HepG2 (cell line): ENCODE measurements at regions not wholly inside any gene's neighbourhood (a gene's known extent, or its start where the extent isn't known, plus 50 kb on each side); places are given as distances from the start of the nearest gene placed in this dataset.

Source experiments
- ATAC-seq: fragments of 200-7000 bp; cut with Tn5 transposase; 3 replicates; pipeline ENCODE4 v1.9.1; 2020; ENCODE audit warnings: mild to moderate bottlenecking, moderate library complexity
- BruUV-seq: library from RNA; stranded (reverse); fragments of 400-500 nt; replicated peaks from 2 replicates; lab custom pipeline; 2021; lab: Mats Ljungman, UMichigan
- CTCF ChIA-PET: fragments of 300-600 bp; formaldehyde crosslinking; extraction: SDS; loops from one replicate; lab custom pipeline; 2021; ENCODE audit warnings: low total read pairs, inconsistent platforms, low intra/inter-chr PET ratio; lab: Yijun Ruan, JAX
- POLR2A ChIA-PET: fragments of 350-600 bp; sonication (Branson Sonifier 250); formaldehyde crosslinking; loops from one replicate; lab custom pipeline; 2020; ENCODE audit warnings: antibody characterized with exemption, inconsistent platforms; lab: Yijun Ruan, JAX
- DNase-seq: peaks from one replicate; pipeline ENCODE4 v3.0.0-alpha.2; 2015; ENCODE audit warnings: low spot score
- FAIRE-seq: peaks from 3 replicates; lab custom pipeline; 2011; peaks lifted over from hg19 to GRCh38; lab: Jason Lieb, UNC
- H2AFZ ChIP-seq: one replicate; pipeline ENCODE4 v1.6.1; 2011; ENCODE audit warnings: low read length, inconsistent platforms
- H3K27ac ChIP-seq: fragments of 300-600 bp; 3 replicates; pipeline ENCODE4 v1.8.0; 2011; ENCODE audit warnings: mixed run types, mild to moderate bottlenecking, mixed read lengths, low read length, inconsistent platforms; ENCODE audit not compliant: insufficient read depth; ENCODE audit errors: extremely low read length
- H3K27me3 ChIP-seq, 2 experiments: fragments of 200-600 bp in 1 of 2; 2 replicates in 1 of 2; 3 replicates in 1 of 2; pipeline versions ENCODE4 v1.6.0 to v1.8.0; 2011; ENCODE audit warnings: low read length in 2 of 2, mild to moderate bottlenecking in 2 of 2, moderate library complexity in 2 of 2, inconsistent platforms in 1 of 2; ENCODE audit not compliant: insufficient read depth in 2 of 2, control insufficient read depth in 1 of 2
- H3K36me3 ChIP-seq, 2 experiments: fragments of 200-600 bp in 1 of 2; replicated peaks in 1 of 2; 2 replicates in 1 of 2; 3 replicates in 1 of 2; pipeline versions ENCODE4 v1.5.1 to v1.8.0; 2011; ENCODE audit warnings: low read length in 2 of 2, inconsistent platforms in 1 of 2; ENCODE audit not compliant: insufficient read depth in 2 of 2, control insufficient read depth in 1 of 2
- H3K4me1 ChIP-seq: 2 replicates; pipeline ENCODE4 v1.5.1; 2012; ENCODE audit warnings: low read length, inconsistent platforms; ENCODE audit not compliant: insufficient read depth
- H3K4me2 ChIP-seq: 2 replicates; pipeline ENCODE4 v1.6.0; 2011; ENCODE audit warnings: low read depth, low read length, inconsistent platforms
- H3K4me3 ChIP-seq, 3 experiments: fragments of 200-600 bp in 1 of 3; sonication (generic), shearing (Covaris generic) in 1 of 3; replicated peaks in 1 of 3; 2 replicates each; pipeline ENCODE4 v1.5.1; 2011 to 2016; ENCODE audit warnings: low read length in 3 of 3, inconsistent platforms in 2 of 3, low read depth in 2 of 3, mild to moderate bottlenecking in 2 of 3, control low read depth in 1 of 3, mixed read lengths in 1 of 3; ENCODE audit not compliant: insufficient read depth in 1 of 3
- H3K79me2 ChIP-seq: one replicate; pipeline ENCODE4 v1.6.1; 2011; ENCODE audit warnings: low read length, inconsistent platforms; ENCODE audit not compliant: insufficient read depth
- H3K9ac ChIP-seq: 2 replicates; pipeline ENCODE4 v1.6.0; 2011; ENCODE audit warnings: mild to moderate bottlenecking, low read depth, low read length, inconsistent platforms; ENCODE audit not compliant: insufficient read depth
- H3K9me3 ChIP-seq: 2 replicates; pipeline ENCODE4 v1.5.1; 2012; ENCODE audit warnings: mild to moderate bottlenecking, low read length
- H4K20me1 ChIP-seq: 2 replicates; pipeline ENCODE4 v1.6.0; 2011; ENCODE audit warnings: inconsistent platforms, mild to moderate bottlenecking, low read length, moderate library complexity; ENCODE audit not compliant: insufficient read depth
- ESRRA ChIP-seq: sonication (generic); formaldehyde crosslinking; IDR thresholded peaks from 2 replicates; pipeline ENCODE4 v1.5.1; 2020; ENCODE audit warnings: mild to moderate bottlenecking, low read depth, missing genetic modification reagents
- HIC2 ChIP-seq: sonication (generic); formaldehyde crosslinking; IDR thresholded peaks from 2 replicates; pipeline ENCODE4 v1.9.0; 2022; ENCODE audit warnings: low read depth, missing genetic modification reagents
- IRX3 ChIP-seq: sonication (generic); formaldehyde crosslinking; IDR thresholded peaks from 2 replicates; pipeline ENCODE4 v1.8.1; 2023; ENCODE audit warnings: mild to moderate bottlenecking, low read depth, missing genetic modification reagents, borderline replicate concordance
- JARID2 ChIP-seq: sonication (generic); formaldehyde crosslinking; IDR thresholded peaks from 2 replicates; pipeline ENCODE4 v1.8.1; 2023; ENCODE audit warnings: missing genetic modification reagents, inconsistent platforms; ENCODE audit not compliant: insufficient replicate concordance
- KMT2A ChIP-seq: sonication (generic); formaldehyde crosslinking; IDR thresholded peaks from 2 replicates; pipeline ENCODE4 v1.4.0; 2020; ENCODE audit warnings: missing genetic modification reagents
- MTF1 ChIP-seq: sonication (generic); formaldehyde crosslinking; IDR thresholded peaks from 2 replicates; pipeline ENCODE4 v1.5.0; 2020; ENCODE audit warnings: missing genetic modification reagents
- NR2F1 ChIP-seq, 2 experiments: fragments of 450-650 bp in 1 of 2; formaldehyde crosslinking in 1 of 2; IDR thresholded peaks; 2 replicates each; pipeline versions ENCODE4 v1.5.0 to v1.6.1; 2016 to 2020; ENCODE audit warnings: mild to moderate bottlenecking in 1 of 2, missing compliant biosample characterization in 1 of 2, missing genetic modification reagents in 1 of 2, moderate library complexity in 1 of 2
- NR2F6 ChIP-seq, 2 experiments: IDR thresholded peaks; 2 replicates each; pipeline ENCODE4 v1.6.1; 2016; ENCODE audit warnings: antibody characterized with exemption in 1 of 2, mild to moderate bottlenecking in 1 of 2
- PRDM15 ChIP-seq: sonication (generic); formaldehyde crosslinking; IDR thresholded peaks from 2 replicates; pipeline ENCODE4 v1.4.0; 2020; ENCODE audit warnings: missing genetic modification reagents
- SCMH1 ChIP-seq: sonication (generic); formaldehyde crosslinking; IDR thresholded peaks from 2 replicates; pipeline ENCODE4 v1.9.0; 2021; ENCODE audit warnings: missing genetic modification reagents, mild to moderate bottlenecking, borderline replicate concordance
- ZNF503 ChIP-seq: sonication (generic); formaldehyde crosslinking; IDR thresholded peaks from 2 replicates; pipeline ENCODE4 v1.4.0; 2020; ENCODE audit warnings: missing genetic modification reagents
- ZNF546 ChIP-seq: sonication (generic); formaldehyde crosslinking; conservative IDR thresholded peaks from 2 replicates; pipeline ENCODE4 v1.8.1; 2023; ENCODE audit warnings: mild to moderate bottlenecking, missing genetic modification reagents
- ZNF557 ChIP-seq: sonication (generic); formaldehyde crosslinking; IDR thresholded peaks from 2 replicates; pipeline ENCODE4 v1.4.0; 2020; ENCODE audit warnings: missing genetic modification reagents
- WGBS: methylation state at CpG from one replicate; pipeline ENCODE4 v1.1.6; 2017; ENCODE audit warnings: low lambda C conversion rate; 5-methylcytosine and 5-hydroxymethylcytosine counted together
- in situ Hi-C: cut with HindIII; loops from 2 replicates; pipeline ENCODE4 v1.10.0; 2017; ENCODE audit warnings: low pct_unique_long_range_greater_than_20kb; ENCODE audit not compliant: extremely low pct_ligation_motif_present
- intact Hi-C: fragments of 100-400 bp; cut with micrococcal nuclease; formaldehyde crosslinking; loops from one replicate; pipeline ENCODE4 v1.10.0; 2022; ENCODE audit not compliant: unreplicated experiment

GRCh38 chr10:118116715-118117449, 70.1 kb upstream of the RAB11FIP2 start:
- ChIA-PET CTCF (no interaction called here), POLR2A (no interaction called here)
- no peaks in the 10 kb centered on the region for H3K27me3 ChIP-seq
- 41% methylated on average over 10 of the region's 10 CpGs for WGBS
- H3K4me3 ChIP-seq = no peak overlapping the region
- intact Hi-C loops = no loop called here
- H3K79me2 ChIP-seq = no peaks in the 10 kb centered on the region
- BruUV-seq = no TSS peak
- H2AFZ ChIP-seq = no peak overlapping the region
- H3K9ac ChIP-seq = no peak overlapping the region
- no peak for FAIRE-seq
- H3K36me3 ChIP-seq = no peaks in the 10 kb centered on the region
- ATAC-seq = no peak
- H3K4me2 ChIP-seq = no peak overlapping the region
- no peak for TF ChIP-seq MTF1 (CRISPR knock-in tag)
- no peak for TF ChIP-seq NR2F1 (CRISPR knock-in tag; IDR thresholded peaks at IDR 0.05)
- TF ChIP-seq IRX3 (CRISPR knock-in tag) = no peak
- no peak for TF ChIP-seq SCMH1 (CRISPR knock-in tag)
- no peak for TF ChIP-seq ZNF557 (CRISPR knock-in tag)
- TF ChIP-seq ZNF503 (CRISPR knock-in tag) = no peak
- no peak for TF ChIP-seq HIC2 (CRISPR knock-in tag)
- no peak for TF ChIP-seq JARID2 (CRISPR knock-in tag)
- TF ChIP-seq ESRRA (CRISPR knock-in tag) = no peak
- TF ChIP-seq NR2F6 (IDR thresholded peaks at IDR 0.05) = no peak
- no peak for TF ChIP-seq NR2F6 (CRISPR knock-in tag; IDR thresholded peaks at IDR 0.05)
- TF ChIP-seq PRDM15 (CRISPR knock-in tag) = no peak
- no peak for TF ChIP-seq ZNF546
- no peak for TF ChIP-seq KMT2A (CRISPR knock-in tag)
- in situ Hi-C loops = loop anchor here (25.0 kb wide), 1 partner anchor 580 kb away; the partner anchor contains the start of gene EMX2
- H3K9me3 ChIP-seq = no peaks in the 10 kb centered on the region
- no peak overlapping the region for H3K27ac ChIP-seq
- no peaks in the 10 kb centered on the region for H4K20me1 ChIP-seq
- no peak for DNase-seq
- H3K4me1 ChIP-seq = no peaks in the 10 kb centered on the region
